H1 (cell line): ENCODE measurements at regions not wholly inside any gene's neighbourhood (a gene's known extent, or its start where the extent isn't known, plus 50 kb on each side); places are given as distances from the start of the nearest gene placed in this dataset.

ENCODE experiments used
- CTCF ChIA-PET: fragments of 300-600 bp; sonication (Branson Sonifier 250); formaldehyde crosslinking; loops from one replicate; lab custom pipeline; 2021; ENCODE audit not compliant: partially characterized antibody; lab: Charles Lee
- POLR2A ChIA-PET: fragments of 300-600 bp; sonication (Branson Sonifier 250); formaldehyde crosslinking; loops from one replicate; lab custom pipeline; 2021; ENCODE audit warnings: inconsistent platforms; ENCODE audit not compliant: partially characterized antibody; lab: Charles Lee
- DNase-seq, 2 experiments: peaks; one replicate each; pipeline versions ENCODE4 v3.0.0 to v3.0.0-alpha.2; 2010 to 2022; ENCODE audit warnings: low spot score in 2 of 2, low read depth in 1 of 2, mixed read lengths in 1 of 2
- FAIRE-seq: peaks from 2 replicates; lab custom pipeline; 2011; peaks lifted over from hg19 to GRCh38; lab: Jason Lieb, UNC
- H2AFZ ChIP-seq: 2 replicates; pipeline ENCODE4 v1.8.1; 2012; ENCODE audit warnings: low read length, inconsistent platforms
- H2AK5ac ChIP-seq: 2 replicates; pipeline ENCODE4 v1.6.1; 2013; ENCODE audit warnings: low read depth, low read length
- H2BK120ac ChIP-seq: replicated peaks from 2 replicates; pipeline ENCODE3; 2013; ENCODE audit warnings: low read depth, low read length, inconsistent platforms
- H2BK12ac ChIP-seq: 2 replicates; pipeline ENCODE4 v1.6.1; 2013; ENCODE audit warnings: low read depth, low read length
- H2BK15ac ChIP-seq: 2 replicates; pipeline ENCODE4 v1.6.1; 2013; ENCODE audit warnings: low read length
- H2BK20ac ChIP-seq: 2 replicates; pipeline ENCODE4 v1.6.1; 2013; ENCODE audit warnings: low read length
- H2BK5ac ChIP-seq: 2 replicates; pipeline ENCODE4 v1.6.1; 2013; ENCODE audit warnings: low read depth, low read length
- H3K14ac ChIP-seq: 2 replicates; pipeline ENCODE4 v1.6.1; 2013; ENCODE audit warnings: inconsistent platforms; ENCODE audit not compliant: insufficient read length
- H3K18ac ChIP-seq: 2 replicates; pipeline ENCODE4 v1.6.1; 2013; ENCODE audit warnings: low read length; ENCODE audit errors: extremely low read depth
- H3K23ac ChIP-seq: 2 replicates; pipeline ENCODE4 v1.6.1; 2013; ENCODE audit warnings: inconsistent platforms; ENCODE audit not compliant: insufficient read length
- H3K23me2 ChIP-seq: 2 replicates; pipeline ENCODE4 v1.6.1; 2013; ENCODE audit warnings: low read depth, low read length
- H3K27ac ChIP-seq: 2 replicates; pipeline ENCODE4 v1.6.1; 2011; ENCODE audit warnings: low read depth, low read length, inconsistent platforms
- H3K27me3 ChIP-seq, 4 experiments: replicated peaks in 1 of 4; 1 replicate in 1 of 4; 2 replicates in 3 of 4; pipeline versions ENCODE4 v1.6.1 to v1.8.1; 2011 to 2013; ENCODE audit warnings: low read length in 3 of 4, mild to moderate bottlenecking in 3 of 4, inconsistent platforms in 2 of 4, mixed read lengths in 2 of 4, moderate library complexity in 1 of 4; ENCODE audit not compliant: control insufficient read depth in 3 of 4, insufficient read depth in 3 of 4; ENCODE audit errors: extremely low read depth in 1 of 4
- H3K36me3 ChIP-seq, 4 experiments: 2 replicates each; pipeline versions ENCODE4 v1.6.1 to v1.8.1; 2011 to 2013; ENCODE audit warnings: mild to moderate bottlenecking in 4 of 4, low read length in 3 of 4, moderate library complexity in 2 of 4, control low read depth in 1 of 4, inconsistent platforms in 1 of 4; ENCODE audit not compliant: insufficient read depth in 4 of 4, control insufficient read depth in 2 of 4
- H3K4ac ChIP-seq: replicated peaks from 2 replicates; pipeline ENCODE3; 2013; ENCODE audit warnings: low read length, low read depth, mixed read lengths, inconsistent platforms; ENCODE audit not compliant: insufficient read length
- H3K4me1 ChIP-seq, 4 experiments: replicated peaks in 1 of 4; 1 replicate in 1 of 4; 2 replicates in 3 of 4; pipeline versions ENCODE4 v1.6.1 to v1.8.1; 2011 to 2013; ENCODE audit warnings: low read length in 3 of 4, inconsistent platforms in 2 of 4, mixed read lengths in 1 of 4; ENCODE audit not compliant: insufficient read depth in 4 of 4, control insufficient read depth in 3 of 4
- H3K4me2 ChIP-seq, 2 experiments: 2 replicates each; pipeline versions ENCODE4 v1.6.1 to v1.8.1; 2011 to 2013; ENCODE audit warnings: low read depth in 2 of 2, low read length in 2 of 2, control low read depth in 1 of 2, inconsistent platforms in 1 of 2, mild to moderate bottlenecking in 1 of 2; ENCODE audit not compliant: insufficient read depth in 1 of 2
- H3K4me3 ChIP-seq, 4 experiments: fragments of 200-600, 300-600 bp in 1 of 4; sonication (generic), shearing (Covaris generic), sonication (Bioruptor Twin) in 1 of 4; 2 replicates each; pipeline versions ENCODE4 v1.5.1 to v1.8.1; 2011 to 2016; ENCODE audit warnings: low read length in 4 of 4, low read depth in 3 of 4, control low read depth in 2 of 4, inconsistent platforms in 2 of 4, mild to moderate bottlenecking in 2 of 4, mixed read lengths in 1 of 4, moderate library complexity in 1 of 4; ENCODE audit not compliant: insufficient read depth in 2 of 4; ENCODE audit errors: extremely low read depth in 1 of 4
- H3K56ac ChIP-seq: replicated peaks from 2 replicates; pipeline ENCODE3; 2013; ENCODE audit warnings: low read depth, mild to moderate bottlenecking, mixed read lengths, low read length, inconsistent platforms; ENCODE audit not compliant: insufficient read length
- H3K79me1 ChIP-seq: 2 replicates; pipeline ENCODE4 v1.6.1; 2013; ENCODE audit warnings: low read depth, low read length, control low read depth
- H3K79me2 ChIP-seq, 2 experiments: 2 replicates each; pipeline versions ENCODE4 v1.6.1 to v1.8.1; 2012 to 2013; ENCODE audit warnings: low read length in 2 of 2, mild to moderate bottlenecking in 2 of 2, inconsistent platforms in 1 of 2; ENCODE audit not compliant: insufficient read depth in 2 of 2, control insufficient read depth in 1 of 2
- H3K9ac ChIP-seq, 4 experiments: replicated peaks in 1 of 4; 1 replicate in 1 of 4; 2 replicates in 3 of 4; pipeline versions ENCODE4 v1.6.1 to v1.8.1; 2011 to 2013; ENCODE audit warnings: low read depth in 3 of 4, low read length in 3 of 4, control low read depth in 2 of 4, mild to moderate bottlenecking in 2 of 4, moderate library complexity in 2 of 4, inconsistent platforms in 1 of 4; ENCODE audit errors: extremely low read depth in 1 of 4
- H3K9me3 ChIP-seq, 2 experiments: 2 replicates each; pipeline versions ENCODE4 v1.6.1 to v1.8.1; 2012 to 2013; ENCODE audit warnings: mild to moderate bottlenecking in 2 of 2, moderate library complexity in 2 of 2, control low read depth in 1 of 2, inconsistent platforms in 1 of 2, low read depth in 1 of 2, low read length in 1 of 2, mixed read lengths in 1 of 2; ENCODE audit not compliant: insufficient read depth in 2 of 2
- H4K20me1 ChIP-seq, 2 experiments: replicated peaks in 1 of 2; 2 replicates each; pipeline versions ENCODE3 to v1.8.1; 2011 to 2013; ENCODE audit warnings: inconsistent platforms in 2 of 2, low read length in 2 of 2, mild to moderate bottlenecking in 1 of 2; ENCODE audit not compliant: insufficient read depth in 2 of 2, control insufficient read depth in 1 of 2
- H4K5ac ChIP-seq: 2 replicates; pipeline ENCODE4 v1.6.1; 2013; ENCODE audit warnings: low read length, low read depth, mixed read lengths, inconsistent platforms; ENCODE audit not compliant: insufficient read length
- H4K8ac ChIP-seq: 2 replicates; pipeline ENCODE4 v1.8.0; 2013; ENCODE audit warnings: mild to moderate bottlenecking, moderate library complexity, low read length, inconsistent platforms; ENCODE audit not compliant: insufficient read depth; ENCODE audit errors: extremely low read depth
- H4K91ac ChIP-seq: replicated peaks from 2 replicates; pipeline ENCODE3; 2013; ENCODE audit warnings: low read length, mixed read lengths, inconsistent platforms; ENCODE audit not compliant: insufficient read length
- POU5F1 ChIP-seq: IDR thresholded peaks from 2 replicates; pipeline ENCODE4 v1.6.1; 2011; ENCODE audit warnings: low read depth, mild to moderate bottlenecking, low read length, moderate library complexity
- RAD21 ChIP-seq, 2 experiments: IDR thresholded peaks in 1 of 2; conservative IDR thresholded peaks in 1 of 2; 2 replicates each; pipeline ENCODE4 v1.6.1; 2011; ENCODE audit warnings: low read depth in 2 of 2, low read length in 2 of 2, improper control_type of control experiment in 1 of 2, inconsistent platforms in 1 of 2, mild to moderate bottlenecking in 1 of 2, moderate library complexity in 1 of 2
- SIN3A ChIP-seq, 2 experiments: IDR thresholded peaks in 1 of 2; conservative IDR thresholded peaks in 1 of 2; 2 replicates each; pipeline ENCODE4 v1.6.1; 2011 to 2012; ENCODE audit warnings: low read length in 2 of 2, improper control_type of control experiment in 1 of 2, low read depth in 1 of 2, mild to moderate bottlenecking in 1 of 2
- WGBS, 2 experiments: shearing (Covaris generic) in 1 of 2; methylation state at CpG; one replicate each; pipeline versions ENCODE4 v1.1.6 to v1.1.7; 2013 to 2015; ENCODE audit warnings: low lambda C conversion rate in 2 of 2, mixed read lengths in 2 of 2, inconsistent platforms in 1 of 2, low coverage in 1 of 2, missing lambda C conversion rate in 1 of 2; ENCODE audit not compliant: insufficient replicate concordance in 2 of 2, insufficient coverage in 1 of 2, insufficient read length in 1 of 2; ENCODE audit errors: extremely low coverage in 1 of 2, missing lambda C conversion rate in 1 of 2; 5-methylcytosine and 5-hydroxymethylcytosine counted together
- TF ChIP-seq, protein P1 (sequence below), 3 experiments: IDR thresholded peaks; 1 replicate in 2 of 3; 2 replicates in 1 of 3; pipeline versions ENCODE4 v1.5.1 to v1.6.1; 2011; ENCODE audit warnings: low read length in 3 of 3, mild to moderate bottlenecking in 3 of 3, inconsistent platforms in 2 of 3, low read depth in 1 of 3, moderate library complexity in 1 of 3; ENCODE audit not compliant: insufficient read depth in 1 of 3; ENCODE audit errors: control extremely low read depth in 1 of 3

DNA sequence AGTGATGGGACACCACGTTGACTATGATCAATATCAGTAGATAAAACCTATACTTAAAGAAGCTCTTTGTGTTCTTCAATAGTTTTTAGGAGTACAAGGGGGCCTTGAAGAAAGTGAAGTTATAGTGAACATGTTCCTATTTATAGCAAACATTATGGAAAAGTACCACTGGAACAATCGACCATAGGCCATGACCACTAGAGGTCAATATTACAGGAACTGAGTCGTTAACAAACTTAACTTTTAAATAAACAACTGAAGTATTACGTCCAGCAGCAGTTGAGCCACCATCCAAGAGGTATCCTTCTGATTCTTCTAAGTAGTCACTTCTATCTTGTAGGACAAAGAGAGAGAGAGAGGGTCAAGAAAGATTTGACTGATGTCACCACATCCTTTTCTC lies 391.0 kb upstream of the SLITRK5 start:
- TF ChIP-seq POU5F1 = no peak
- TF ChIP-seq SIN3A (conservative IDR thresholded peaks at IDR 0.05 in 1 of 2, IDR thresholded peaks at IDR 0.05 in 1 of 2; ENCODE audit: low read depth in 1 of 2, low read length in 2 of 2) = no peak
- peak in 1 of 2 experiments; percentile 3; a peak in 1 of 4 replicates for TF ChIP-seq RAD21 (IDR thresholded peaks at IDR 0.05 in 1 of 2, conservative IDR thresholded peaks at IDR 0.05 in 1 of 2; ENCODE audit: low read depth in 2 of 2, low read length in 2 of 2)
- TF ChIP-seq, protein P1, sequence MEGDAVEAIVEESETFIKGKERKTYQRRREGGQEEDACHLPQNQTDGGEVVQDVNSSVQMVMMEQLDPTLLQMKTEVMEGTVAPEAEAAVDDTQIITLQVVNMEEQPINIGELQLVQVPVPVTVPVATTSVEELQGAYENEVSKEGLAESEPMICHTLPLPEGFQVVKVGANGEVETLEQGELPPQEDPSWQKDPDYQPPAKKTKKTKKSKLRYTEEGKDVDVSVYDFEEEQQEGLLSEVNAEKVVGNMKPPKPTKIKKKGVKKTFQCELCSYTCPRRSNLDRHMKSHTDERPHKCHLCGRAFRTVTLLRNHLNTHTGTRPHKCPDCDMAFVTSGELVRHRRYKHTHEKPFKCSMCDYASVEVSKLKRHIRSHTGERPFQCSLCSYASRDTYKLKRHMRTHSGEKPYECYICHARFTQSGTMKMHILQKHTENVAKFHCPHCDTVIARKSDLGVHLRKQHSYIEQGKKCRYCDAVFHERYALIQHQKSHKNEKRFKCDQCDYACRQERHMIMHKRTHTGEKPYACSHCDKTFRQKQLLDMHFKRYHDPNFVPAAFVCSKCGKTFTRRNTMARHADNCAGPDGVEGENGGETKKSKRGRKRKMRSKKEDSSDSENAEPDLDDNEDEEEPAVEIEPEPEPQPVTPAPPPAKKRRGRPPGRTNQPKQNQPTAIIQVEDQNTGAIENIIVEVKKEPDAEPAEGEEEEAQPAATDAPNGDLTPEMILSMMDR (IDR thresholded peaks at IDR 0.05; ENCODE audit: control extremely low read depth in 1 of 3, insufficient read depth in 1 of 3, low read depth in 1 of 3, low read length in 3 of 3) = peak in 1 of 3 experiments; percentile 18; a peak in 1 of 4 replicates
- H2AK5ac ChIP-seq = no peak overlapping the region
- WGBS, 2 experiments = 83% methylated on average over 4 of the region's 4 CpGs; no CpG with 5 or more reads in 1 of the 2 experiments
- H3K4ac ChIP-seq = no peak overlapping the region
- no peaks in the 10 kb centered on the region for H3K36me3 ChIP-seq
- no peaks in the 10 kb centered on the region for H3K9me3 ChIP-seq
- no peak overlapping the region for H4K8ac ChIP-seq
- no peaks in the 10 kb centered on the region for H3K79me1 ChIP-seq
- no peaks in the 10 kb centered on the region for H3K27me3 ChIP-seq
- H3K79me2 ChIP-seq = no peaks in the 10 kb centered on the region
- H3K18ac ChIP-seq = no peak overlapping the region
- no peak overlapping the region for H2BK12ac ChIP-seq
- no peak overlapping the region for H3K14ac ChIP-seq
- no peak overlapping the region for H2BK15ac ChIP-seq
- H3K56ac ChIP-seq = no peak overlapping the region
- H4K20me1 ChIP-seq = no peaks in the 10 kb centered on the region
- no peak overlapping the region for H3K4me3 ChIP-seq
- DNase-seq (no peak), FAIRE-seq (no peak)
- H2AFZ ChIP-seq = peak overlapping the region; percentile 79; the same call in 1 of the 2 replicates
- no peak overlapping the region for H2BK120ac ChIP-seq
- no peak overlapping the region for H3K27ac ChIP-seq
- no peaks in the 10 kb centered on the region for H3K23me2 ChIP-seq
- no peak overlapping the region for H3K4me2 ChIP-seq
- H3K9ac ChIP-seq = no peak overlapping the region
- no peak overlapping the region for H4K5ac ChIP-seq
- H4K91ac ChIP-seq = no peak overlapping the region
- no peak overlapping the region for H2BK5ac ChIP-seq
- H3K4me1 ChIP-seq = no peaks in the 10 kb centered on the region
- no peak overlapping the region for H3K23ac ChIP-seq
- H2BK20ac ChIP-seq = no peak overlapping the region
- ChIA-PET CTCF (interaction anchor here (1.1 to 1.2 kb wide), 2 partner anchors 11 to 1310 kb away, joined by 3 read pairs; no protein-coding TSS in a partner anchor), POLR2A (no interaction called here)
